Activated gamma-delta T cell treated with Interleukin-2 at 50 U/mL for 16 hours (primary cell): ENCODE measurements at regions not wholly inside any gene's neighbourhood (a gene's known extent, or its start where the extent isn't known, plus 50 kb on each side); places are given as distances from the start of the nearest gene placed in this dataset.

Experiments
- DNase-seq: peaks from one replicate; pipeline ENCODE4 v3.0.0-alpha.2; 2020

GRCh38 chr13:88103824-88104223 is 432.7 kb downstream of the SLITRK5 start:
- DNase-seq = no peak

- DNase-seq = no peak
Measured at GRCh38 chr13:88104576-88104975, 433.4 kb downstream of the SLITRK5 start.

- DNase-seq = no peak
Measured at GRCh38 chr13:88107570-88107969, 436.4 kb downstream of the SLITRK5 start.

GRCh38 chr13:88112526-88112925 is 441.4 kb downstream of the SLITRK5 start:
- DNase-seq = no peak

- no peak for DNase-seq
Measured at GRCh38 chr13:88115976-88116375, 444.8 kb downstream of the SLITRK5 start.

DNA sequence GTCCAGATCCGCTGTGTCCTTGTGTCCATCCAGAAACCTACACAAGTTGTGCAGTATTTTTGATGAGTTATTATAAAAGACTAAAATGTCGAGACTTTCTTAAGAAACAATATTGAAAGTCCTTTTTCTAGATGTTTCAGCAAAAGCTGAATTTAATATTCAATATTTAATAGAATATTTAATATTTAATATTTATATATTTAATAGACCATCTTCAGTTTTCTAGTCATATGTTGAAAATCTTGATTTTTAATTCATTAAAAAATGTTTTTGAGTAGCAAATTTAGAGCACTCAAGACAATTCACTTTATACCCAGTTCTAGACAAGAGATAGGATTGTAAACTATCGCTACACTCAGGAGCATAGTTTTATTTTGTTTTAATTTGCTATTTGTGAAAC is 447.8 kb downstream of the SLITRK5 start:
- no peak for DNase-seq

- no peak for DNase-seq
Measured at GRCh38 chr13:88124142-88124541, 453.0 kb downstream of the SLITRK5 start.

GRCh38 chr13:88125055-88125454 is 453.9 kb downstream of the SLITRK5 start:
- DNase-seq = no peak

DNA sequence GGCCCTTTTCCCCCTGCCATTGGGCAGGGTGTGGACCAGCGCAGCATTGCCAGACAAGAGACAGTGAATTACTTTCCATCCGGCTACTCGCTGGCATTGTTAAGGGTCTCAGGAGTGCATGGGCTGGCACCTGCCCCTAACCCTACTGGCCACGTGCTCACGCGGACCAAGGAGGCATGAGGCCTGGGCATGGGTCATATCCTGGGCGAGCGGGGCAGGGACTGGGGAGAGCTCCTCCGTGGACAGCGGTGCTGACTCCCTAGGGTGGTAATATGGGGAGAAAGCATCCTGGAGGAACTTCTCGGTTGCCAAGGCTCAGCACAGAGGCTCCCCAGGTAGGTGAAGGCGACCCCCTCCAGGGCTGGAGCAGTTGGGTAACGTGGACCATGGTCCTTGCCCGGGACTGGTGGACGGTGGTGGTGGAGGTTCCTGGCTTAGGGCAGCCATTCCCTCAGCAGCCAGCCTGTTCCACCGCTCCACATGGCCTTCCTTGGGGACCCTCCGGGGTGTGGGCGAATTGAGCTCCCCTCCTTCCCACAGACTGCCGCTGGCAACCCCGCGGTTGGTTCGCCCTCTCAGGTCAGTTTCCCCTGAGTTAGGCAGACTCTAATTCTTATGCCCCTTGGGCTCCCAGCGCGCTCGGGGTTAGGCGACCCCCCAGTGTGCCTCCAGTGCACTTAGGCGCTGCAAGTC is 465.1 kb downstream of the SLITRK5 start:
- no peak for DNase-seq

DNA sequence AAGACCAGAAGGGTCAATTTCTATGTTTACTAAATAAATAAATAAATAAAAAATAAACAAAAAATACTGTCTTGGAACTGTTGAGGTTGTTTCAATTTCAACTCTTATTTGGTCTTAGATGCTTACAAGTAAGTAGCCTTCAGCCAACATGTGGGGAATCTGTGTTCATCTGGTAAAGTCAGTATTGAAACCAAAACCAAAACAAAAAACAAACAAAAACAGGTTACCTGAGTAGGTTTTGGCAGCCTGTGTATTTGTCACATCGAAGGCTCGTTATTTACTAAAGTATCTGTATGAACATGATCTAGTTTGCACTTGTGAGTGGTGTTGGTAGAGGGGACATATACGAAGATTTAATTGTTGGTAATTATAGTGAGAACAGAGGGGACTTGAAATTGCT is 471.5 kb downstream of the SLITRK5 start:
- no peak for DNase-seq

DNA sequence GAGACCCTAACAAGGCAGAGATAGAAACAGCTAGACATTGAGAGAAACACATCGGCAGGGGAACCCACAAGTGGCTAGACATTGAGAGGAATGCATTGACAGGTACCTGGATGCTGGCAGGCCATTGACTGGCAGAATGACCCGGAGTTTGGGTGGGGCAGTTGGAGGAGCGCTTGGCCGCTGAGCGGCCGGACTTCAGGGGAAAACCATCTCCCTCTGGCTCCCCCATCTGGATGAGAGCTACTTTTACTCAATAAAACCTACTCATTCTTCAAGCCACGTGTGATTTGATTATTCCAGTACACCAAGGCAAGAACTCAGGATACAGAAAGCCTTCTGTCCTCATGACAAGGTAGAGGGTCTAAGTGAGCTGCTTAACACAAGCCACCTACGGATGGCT is 473.4 kb downstream of the SLITRK5 start:
- no peak for DNase-seq

GRCh38 chr13:88153353-88153752 is 482.2 kb downstream of the SLITRK5 start:
- no peak for DNase-seq

DNA sequence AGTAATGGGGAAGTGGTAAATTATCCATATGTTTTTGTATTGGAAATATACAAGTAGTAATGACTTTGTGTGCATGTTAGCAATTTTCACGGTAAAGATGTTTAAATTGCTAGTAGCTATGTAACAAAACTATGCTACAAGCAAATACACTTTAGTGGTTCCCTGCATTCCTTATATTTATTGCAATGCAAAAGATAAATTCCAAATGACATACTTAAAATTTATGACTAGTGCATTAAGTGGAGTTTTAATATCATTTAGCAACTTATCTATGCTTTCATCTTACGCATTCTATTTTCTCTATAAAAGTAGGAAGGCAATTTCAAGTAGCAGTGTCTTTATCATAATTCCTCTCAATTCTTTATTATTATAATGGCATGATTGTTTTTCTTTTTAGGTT is 482.8 kb downstream of the SLITRK5 start:
- no peak for DNase-seq

GRCh38 chr13:88162076-88162702 is 491.0 kb downstream of the SLITRK5 start:
- no peak for DNase-seq

GRCh38 chr13:88176231-88176630 is 505.1 kb downstream of the SLITRK5 start:
- DNase-seq = no peak

DNA sequence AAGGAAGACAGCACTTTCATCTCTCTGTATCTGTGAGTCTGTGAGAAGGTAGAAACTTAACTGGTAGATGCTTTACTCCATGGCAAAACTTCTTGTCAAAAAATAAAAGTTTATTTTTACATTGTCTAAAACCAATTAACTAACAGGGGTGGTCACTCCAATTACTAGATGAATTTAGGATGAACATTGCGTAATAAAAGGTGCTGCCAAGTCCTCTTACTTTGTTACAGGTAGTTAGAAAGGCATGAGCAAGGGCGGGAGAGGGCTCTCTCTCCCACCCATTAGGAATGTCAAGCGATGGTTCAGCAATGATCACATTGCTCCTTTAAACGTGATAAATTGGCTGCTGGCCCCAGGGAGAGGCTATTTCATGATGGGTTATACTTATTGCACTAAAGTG is 512.3 kb downstream of the SLITRK5 start:
- no peak for DNase-seq

- no peak for DNase-seq
Measured at GRCh38 chr13:88188986-88189385, 517.8 kb downstream of the SLITRK5 start.

- no peak for DNase-seq
Measured at GRCh38 chr13:88189728-88190127, 518.6 kb downstream of the SLITRK5 start.

GRCh38 chr13:88196106-88196505 is 524.9 kb downstream of the SLITRK5 start:
- DNase-seq = no peak

- no peak for DNase-seq
Measured at GRCh38 chr13:88217372-88217771, 546.2 kb downstream of the SLITRK5 start.

- DNase-seq = no peak
Measured at GRCh38 chr13:88217883-88218282, 546.7 kb downstream of the SLITRK5 start.

GRCh38 chr13:88223958-88224357 is 552.8 kb downstream of the SLITRK5 start:
- no peak for DNase-seq

- no peak for DNase-seq
Measured at GRCh38 chr13:88235441-88235840, 564.3 kb downstream of the SLITRK5 start.

DNA sequence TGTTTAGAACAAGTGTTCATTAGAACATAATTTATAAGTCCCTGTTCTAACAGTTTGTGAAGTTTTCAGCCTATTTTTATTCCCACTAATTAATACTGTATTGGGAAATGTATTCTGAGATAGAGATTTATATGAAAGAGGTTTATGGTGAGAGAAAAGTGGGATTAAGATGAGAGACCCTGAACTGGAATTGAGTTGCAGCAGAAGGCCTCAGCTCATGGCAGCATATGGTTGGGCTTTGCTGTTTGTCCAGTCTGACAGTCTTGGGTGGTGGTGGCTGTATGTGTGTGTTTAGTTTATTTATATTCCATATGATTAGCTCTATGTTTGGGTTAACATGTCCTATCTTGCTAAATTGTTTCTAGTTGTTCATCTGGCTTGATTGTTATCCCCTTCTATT is 575.1 kb downstream of the SLITRK5 start:
- no peak for DNase-seq

GRCh38 chr13:88248393-88248792 is 577.2 kb downstream of the SLITRK5 start:
- no peak for DNase-seq
